Testis (tissue), 2 donors: ENCODE measurements at regions not wholly inside any gene's neighbourhood (a gene's known extent, or its start where the extent isn't known, plus 50 kb on each side); places are given as distances from the start of the nearest gene placed in this dataset.

ENCODE experiments used
- DNase-seq: peaks from one replicate; pipeline ENCODE4 v3.0.0-alpha.2; 2019
- H3K27ac ChIP-seq, 2 donors: fragments of 200-600 bp; sonication (generic); one replicate each; pipeline ENCODE4 v1.5.1; 2019
- H3K27me3 ChIP-seq: fragments of 200-600 bp; sonication (generic); one replicate; pipeline ENCODE4 v1.5.1; 2019
- H3K36me3 ChIP-seq: fragments of 200-600 bp; sonication (generic); one replicate; pipeline ENCODE4 v1.5.1; 2017; ENCODE audit warnings: low read depth; ENCODE audit errors: missing control alignments
- H3K4me1 ChIP-seq: fragments of 200-600 bp; sonication (generic); one replicate; pipeline ENCODE4 v1.5.1; 2019
- H3K4me3 ChIP-seq, 2 donors: fragments of 200-600 bp; sonication (generic); one replicate each; pipeline ENCODE4 v1.5.1; 2017 to 2019
- H3K9me3 ChIP-seq: fragments of 200-600 bp; sonication (generic); one replicate; pipeline ENCODE4 v1.5.1; 2017
- CTCF ChIP-seq, 3 experiments: fragments of 450-650 bp in 2 of 3; fragments of 200-600 bp in 1 of 3; sonication (generic) in 1 of 3; IDR thresholded peaks; one replicate each; pipeline ENCODE4 v1.5.1; 2016 to 2019; ENCODE audit warnings: antibody characterized with exemption in 3 of 3, mild to moderate bottlenecking in 2 of 3, moderate library complexity in 1 of 3
- POLR2A ChIP-seq: fragments of 450-650 bp; IDR thresholded peaks from one replicate; pipeline ENCODE4 v1.6.1; 2017; ENCODE audit warnings: antibody characterized with exemption, mild to moderate bottlenecking, moderate library complexity
- WGBS, 2 donors: methylation state at CpG; one replicate each; pipeline ENCODE4 v1.1.5; 2018; 5-methylcytosine and 5-hydroxymethylcytosine counted together
- intact Hi-C: fragments of 100-400 bp; cut with DNase I; formaldehyde crosslinking; loops from one replicate; pipeline ENCODE4 v1.15.1; 2023; ENCODE audit warnings: low total_unique reads

- no peak overlapping the region for H3K4me3 ChIP-seq
- H3K36me3 ChIP-seq: no peaks in the 10 kb centered on the region
- H3K27me3 ChIP-seq: no peaks in the 10 kb centered on the region
- WGBS, 2 donors: 78 to 87% methylated on average over 4 of the region's 4 CpGs
- TF ChIP-seq CTCF (IDR thresholded peaks at IDR 0.05) (no peak), POLR2A (no peak)
- H3K4me1 ChIP-seq: no peaks in the 10 kb centered on the region
- intact Hi-C loops: no loop called here
- H3K27ac ChIP-seq: no peak overlapping the region
- H3K9me3 ChIP-seq: no peaks in the 10 kb centered on the region
- no peak for DNase-seq
Measured at GRCh38 chr15:26166429-26166828, 303.3 kb upstream of the ATP10A start.

- Histone ChIP-seq H3K4me1 (no peaks in the 10 kb centered on the region), H3K4me3 (no peak overlapping the region), H3K36me3 (no peaks in the 10 kb centered on the region), H3K27me3 (no peaks in the 10 kb centered on the region), H3K9me3 (no peaks in the 10 kb centered on the region), H3K27ac (no peak overlapping the region)
- DNase-seq: no peak
- intact Hi-C loops: no loop called here
- TF ChIP-seq POLR2A (no peak), CTCF (IDR thresholded peaks at IDR 0.05) (no peak)
- 85 to 91% methylated on average over 7 of the region's 7 CpGs for WGBS, 2 donors
Measured at GRCh38 chr15:26165546-26165945, 302.4 kb upstream of the ATP10A start.

GRCh38 chr15:26160343-26160742 is 297.2 kb upstream of the ATP10A start:
- Histone ChIP-seq H3K4me1 (no peaks in the 10 kb centered on the region), H3K9me3 (no peaks in the 10 kb centered on the region), H3K27me3 (no peaks in the 10 kb centered on the region), H3K4me3 (no peak overlapping the region), H3K27ac (no peak overlapping the region), H3K36me3 (no peaks in the 10 kb centered on the region)
- TF ChIP-seq CTCF (IDR thresholded peaks at IDR 0.05): no peak
- TF ChIP-seq POLR2A: no peak
- no peak for DNase-seq
- WGBS, 2 donors: 87 to 89% methylated on average over 4 of the region's 4 CpGs
- intact Hi-C loops: no loop called here

- 94 to 100% methylated on average over 2 of the region's 2 CpGs for WGBS, 2 donors
- Histone ChIP-seq H3K36me3 (no peaks in the 10 kb centered on the region), H3K27me3 (no peaks in the 10 kb centered on the region), H3K27ac (no peak overlapping the region), H3K9me3 (no peaks in the 10 kb centered on the region), H3K4me3 (no peak overlapping the region), H3K4me1 (no peaks in the 10 kb centered on the region)
- intact Hi-C loops: no loop called here
- TF ChIP-seq POLR2A (no peak), CTCF (IDR thresholded peaks at IDR 0.05) (no peak)
- no peak for DNase-seq
Measured at GRCh38 chr15:26158176-26158575, 295.0 kb upstream of the ATP10A start.

GRCh38 chr15:26157081-26157480 is 294.0 kb upstream of the ATP10A start:
- Histone ChIP-seq H3K27me3 (no peaks in the 10 kb centered on the region), H3K4me1 (no peaks in the 10 kb centered on the region), H3K27ac (no peak overlapping the region), H3K4me3 (no peak overlapping the region), H3K36me3 (no peaks in the 10 kb centered on the region), H3K9me3 (no peaks in the 10 kb centered on the region)
- DNase-seq: no peak
- 54 to 65% methylated on average over 7 of the region's 7 CpGs for WGBS, 2 donors
- no peak for TF ChIP-seq POLR2A
- no peak for TF ChIP-seq CTCF (IDR thresholded peaks at IDR 0.05)
- intact Hi-C loops: no loop called here
